ENCODE measurements at regions not wholly inside any gene's neighbourhood (a gene's known extent, or its start where the extent isn't known, plus 50 kb on each side); places are given as distances from the start of the nearest gene placed in this dataset.

GRCh38 chr22:48798281-48799226 lies 1029.1 kb downstream of the BRD1 start:
- Histone ChIP-seq H3K4me3 (ENCODE audit: control insufficient read depth in 1 of 2, extremely low read depth in 1 of 2, low read length in 1 of 2) (no peak overlapping the region), H3K27ac (ENCODE audit: low read length) (no peak overlapping the region), H3K9me3 (no peaks in the 10 kb centered on the region), H3K4me1 (ENCODE audit: control insufficient read depth in 1 of 2, extremely low read depth in 1 of 2, insufficient read depth in 2 of 2, low read length in 2 of 2) (no peaks in the 10 kb centered on the region), H3K27me3 (replicated peaks in 1 of 2; ENCODE audit: control insufficient read depth in 2 of 2, extremely low read depth in 1 of 2, insufficient read depth in 2 of 2, low read length in 1 of 2) (peaks cover 0 to 29% of the 10 kb centered on the region in 2 experiments), H3K36me3 (ENCODE audit: control insufficient read depth in 2 of 2, extremely low read depth in 1 of 2, insufficient read depth in 1 of 2, low read length in 1 of 2) (no peaks in the 10 kb centered on the region)
- H3K36me3 Mint-ChIP-seq: no peaks in the 10 kb centered on the region
- H3K9me3 Mint-ChIP-seq: no peaks in the 10 kb centered on the region
- WGBS (ENCODE audit: insufficient coverage): 78% methylated on average over 28 of the region's 31 CpGs
- H3K27me3 Mint-ChIP-seq: peaks cover 0 to 3% of the 10 kb centered on the region in 2 donors
- DNase-seq (no peak), ATAC-seq (replicated peaks in 1 of 4) (no peak)
- H3K4me3 Mint-ChIP-seq: no peak overlapping the region
- CTCF ChIA-PET: no interaction called here
- no peaks in the 10 kb centered on the region for H3K4me1 Mint-ChIP-seq
- no peak overlapping the region for H3K27ac Mint-ChIP-seq
- POLR2A ChIA-PET: no interaction called here

GRCh38 chr22:48797731-48798130 lies 1029.9 kb downstream of the BRD1 start:
- no peaks in the 10 kb centered on the region for H3K9me3 Mint-ChIP-seq
- Histone ChIP-seq H3K27me3 (replicated peaks in 1 of 2; ENCODE audit: control insufficient read depth in 2 of 2, extremely low read depth in 1 of 2, insufficient read depth in 2 of 2, low read length in 1 of 2) (peaks cover 0 to 27% of the 10 kb centered on the region in 2 experiments), H3K4me1 (ENCODE audit: control insufficient read depth in 1 of 2, extremely low read depth in 1 of 2, insufficient read depth in 2 of 2, low read length in 2 of 2) (no peaks in the 10 kb centered on the region), H3K36me3 (ENCODE audit: control insufficient read depth in 2 of 2, extremely low read depth in 1 of 2, insufficient read depth in 1 of 2, low read length in 1 of 2) (no peaks in the 10 kb centered on the region), H3K4me3 (ENCODE audit: control insufficient read depth in 1 of 2, extremely low read depth in 1 of 2, low read length in 1 of 2) (no peak overlapping the region), H3K27ac (ENCODE audit: low read length) (no peak overlapping the region), H3K9me3 (no peaks in the 10 kb centered on the region)
- ChIA-PET CTCF (no interaction called here), POLR2A (no interaction called here)
- H3K27me3 Mint-ChIP-seq: peaks cover 0 to 3% of the 10 kb centered on the region in 2 donors
- H3K4me3 Mint-ChIP-seq: no peak overlapping the region
- DNase-seq (no peak), ATAC-seq (replicated peaks in 1 of 4) (no peak)
- 93% methylated on average over 8 of the region's 8 CpGs for WGBS (ENCODE audit: insufficient coverage)
- H3K36me3 Mint-ChIP-seq: no peaks in the 10 kb centered on the region
- no peaks in the 10 kb centered on the region for H3K4me1 Mint-ChIP-seq
- H3K27ac Mint-ChIP-seq: no peak overlapping the region

- CTCF ChIA-PET: no interaction called here
- WGBS (ENCODE audit: insufficient coverage): 80% methylated on average over 5 of the region's 14 CpGs
Measured at GRCh38 chr22:48796310-48797015, 1031.2 kb downstream of the BRD1 start.

GRCh38 chr22:48795664-48796063 lies 1032.0 kb downstream of the BRD1 start:
- no peaks in the 10 kb centered on the region for H3K9me3 ChIP-seq
- DNase-seq (no peak), ATAC-seq (replicated peaks in 1 of 4) (no peak)
- H3K27ac Mint-ChIP-seq: no peak overlapping the region
- H3K4me3 Mint-ChIP-seq: no peak overlapping the region
- 50% methylated on average over 1 of the region's 2 CpGs for WGBS (ENCODE audit: insufficient coverage)
- H3K9me3 Mint-ChIP-seq: no peaks in the 10 kb centered on the region
- POLR2A ChIA-PET: no interaction called here
- H3K27me3 ChIP-seq (replicated peaks in 1 of 2; ENCODE audit: control insufficient read depth in 2 of 2, extremely low read depth in 1 of 2, insufficient read depth in 2 of 2, low read length in 1 of 2): peaks cover 0 to 30% of the 10 kb centered on the region in 2 experiments
- no peaks in the 10 kb centered on the region for H3K36me3 Mint-ChIP-seq
- H3K4me3 ChIP-seq (ENCODE audit: control insufficient read depth in 1 of 2, extremely low read depth in 1 of 2, low read length in 1 of 2): no peak overlapping the region
- CTCF ChIA-PET: no interaction called here
- H3K27me3 Mint-ChIP-seq: peaks cover 3% of the 10 kb centered on the region in 2 donors
- no peaks in the 10 kb centered on the region for H3K4me1 ChIP-seq (ENCODE audit: control insufficient read depth in 1 of 2, extremely low read depth in 1 of 2, insufficient read depth in 2 of 2, low read length in 2 of 2)
- H3K36me3 ChIP-seq (ENCODE audit: control insufficient read depth in 2 of 2, extremely low read depth in 1 of 2, insufficient read depth in 1 of 2, low read length in 1 of 2): no peaks in the 10 kb centered on the region
- H3K4me1 Mint-ChIP-seq: no peaks in the 10 kb centered on the region
- no peak overlapping the region for H3K27ac ChIP-seq (ENCODE audit: low read length)

More at GRCh38 chr22:48796310-48797015, 1031.2 kb downstream of the BRD1 start:
- Histone ChIP-seq H3K36me3 (ENCODE audit: control insufficient read depth in 2 of 2, extremely low read depth in 1 of 2, insufficient read depth in 1 of 2, low read length in 1 of 2) (no peaks in the 10 kb centered on the region), H3K27ac (ENCODE audit: low read length) (no peak overlapping the region), H3K4me3 (ENCODE audit: control insufficient read depth in 1 of 2, extremely low read depth in 1 of 2, low read length in 1 of 2) (no peak overlapping the region), H3K4me1 (ENCODE audit: control insufficient read depth in 1 of 2, extremely low read depth in 1 of 2, insufficient read depth in 2 of 2, low read length in 2 of 2) (no peaks in the 10 kb centered on the region), H3K9me3 (no peaks in the 10 kb centered on the region), H3K27me3 (replicated peaks in 1 of 2; ENCODE audit: control insufficient read depth in 2 of 2, extremely low read depth in 1 of 2, insufficient read depth in 2 of 2, low read length in 1 of 2) (peaks cover 0 to 30% of the 10 kb centered on the region in 2 experiments)
- H3K4me3 Mint-ChIP-seq: no peak overlapping the region
- ATAC-seq (replicated peaks in 1 of 4) (no peak), DNase-seq (no peak)
- H3K27me3 Mint-ChIP-seq: peaks cover 3% of the 10 kb centered on the region in 2 donors
- POLR2A ChIA-PET: no interaction called here
- H3K4me1 Mint-ChIP-seq: no peaks in the 10 kb centered on the region
- no peaks in the 10 kb centered on the region for H3K9me3 Mint-ChIP-seq
- no peak overlapping the region for H3K27ac Mint-ChIP-seq
- no peaks in the 10 kb centered on the region for H3K36me3 Mint-ChIP-seq

GRCh38 chr22:48794906-48795305 lies 1032.8 kb downstream of the BRD1 start:
- ChIA-PET POLR2A (no interaction called here), CTCF (no interaction called here)
- Mint-ChIP-seq H3K36me3 (no peaks in the 10 kb centered on the region), H3K4me1 (no peaks in the 10 kb centered on the region), H3K27me3 (peaks cover 3% of the 10 kb centered on the region in 2 donors), H3K4me3 (no peak overlapping the region), H3K9me3 (no peaks in the 10 kb centered on the region), H3K27ac (no peak overlapping the region)
- Histone ChIP-seq H3K4me1 (ENCODE audit: control insufficient read depth in 1 of 2, extremely low read depth in 1 of 2, insufficient read depth in 2 of 2, low read length in 2 of 2) (no peaks in the 10 kb centered on the region), H3K4me3 (ENCODE audit: control insufficient read depth in 1 of 2, extremely low read depth in 1 of 2, low read length in 1 of 2) (no peak overlapping the region), H3K36me3 (ENCODE audit: control insufficient read depth in 2 of 2, extremely low read depth in 1 of 2, insufficient read depth in 1 of 2, low read length in 1 of 2) (no peaks in the 10 kb centered on the region), H3K27ac (ENCODE audit: low read length) (no peak overlapping the region), H3K9me3 (no peaks in the 10 kb centered on the region), H3K27me3 (replicated peaks in 1 of 2; ENCODE audit: control insufficient read depth in 2 of 2, extremely low read depth in 1 of 2, insufficient read depth in 2 of 2, low read length in 1 of 2) (peaks cover 0 to 26% of the 10 kb centered on the region in 2 experiments)
- no peak for DNase-seq
- ATAC-seq (replicated peaks in 1 of 4): no peak
- 81% methylated on average over 4 of the region's 7 CpGs for WGBS (ENCODE audit: insufficient coverage)

- Histone ChIP-seq H3K9me3 (no peaks in the 10 kb centered on the region), H3K27ac (ENCODE audit: low read length) (no peak overlapping the region), H3K27me3 (replicated peaks in 1 of 2; ENCODE audit: control insufficient read depth in 2 of 2, extremely low read depth in 1 of 2, insufficient read depth in 2 of 2, low read length in 1 of 2) (peaks cover 0 to 18% of the 10 kb centered on the region in 2 experiments), H3K36me3 (ENCODE audit: control insufficient read depth in 2 of 2, extremely low read depth in 1 of 2, insufficient read depth in 1 of 2, low read length in 1 of 2) (no peaks in the 10 kb centered on the region), H3K4me1 (ENCODE audit: control insufficient read depth in 1 of 2, extremely low read depth in 1 of 2, insufficient read depth in 2 of 2, low read length in 2 of 2) (no peaks in the 10 kb centered on the region), H3K4me3 (ENCODE audit: control insufficient read depth in 1 of 2, extremely low read depth in 1 of 2, low read length in 1 of 2) (no peak overlapping the region)
- no peak for DNase-seq
- Mint-ChIP-seq H3K4me1 (no peaks in the 10 kb centered on the region), H3K27ac (no peak overlapping the region), H3K4me3 (no peak overlapping the region), H3K36me3 (no peaks in the 10 kb centered on the region), H3K27me3 (peaks cover 3% of the 10 kb centered on the region in 2 donors), H3K9me3 (no peaks in the 10 kb centered on the region)
- POLR2A ChIA-PET: no interaction called here
- ATAC-seq (replicated peaks in 1 of 4): no peak
- CTCF ChIA-PET: no interaction called here
- 80% methylated on average over 8 of the region's 37 CpGs for WGBS (ENCODE audit: insufficient coverage)
Measured at GRCh38 chr22:48793949-48794348, 1033.7 kb downstream of the BRD1 start.

Data from T-cell (primary cell).